K562 (cell line): ENCODE measurements at regions not wholly inside any gene's neighbourhood (a gene's known extent, or its start where the extent isn't known, plus 50 kb on each side); places are given as distances from the start of the nearest gene placed in this dataset.

Experiments
- ATAC-seq: fragments of 200-7000 bp; cut with Tn5 transposase; 3 replicates; pipeline ENCODE4 v1.9.1; 2020; ENCODE audit warnings: moderate library complexity
- BruUV-seq: library from RNA; stranded (reverse); fragments of 400-500 nt; replicated peaks from 2 replicates; lab custom pipeline; 2021; lab: Mats Ljungman, UMichigan
- CTCF ChIA-PET: fragments of 300-600 bp; formaldehyde crosslinking; extraction: SDS; loops from one replicate; lab custom pipeline; 2021; ENCODE audit warnings: low intra/inter-chr PET ratio; lab: Yijun Ruan, JAX
- POLR2A ChIA-PET: fragments of 300-600, 350-650 bp; sonication (Branson Sonifier 250); formaldehyde crosslinking; extraction: SDS; loops from one replicate; lab custom pipeline; 2021; ENCODE audit warnings: antibody characterized with exemption, inconsistent platforms; lab: Yijun Ruan, JAX
- DNase-seq, 4 experiments: peaks; one replicate each; pipeline versions ENCODE4 v3.0.0 to v3.0.0-alpha.2; 2011 to 2018; ENCODE audit warnings: low spot score in 3 of 4, mixed read lengths in 3 of 4; ENCODE audit errors: extremely low read depth in 1 of 4
- FAIRE-seq: peaks from 2 replicates; lab custom pipeline; 2011; peaks lifted over from hg19 to GRCh38; lab: Jason Lieb, UNC
- H2AFZ ChIP-seq: 2 replicates; pipeline ENCODE4 v1.6.0; 2011; ENCODE audit warnings: low read depth, low read length, control low read depth, inconsistent platforms
- H3K27ac ChIP-seq: fragments of 200-600 bp; 3 replicates; pipeline ENCODE4 v1.8.0; 2011; ENCODE audit warnings: low read depth, mild to moderate bottlenecking, control low read depth, inconsistent platforms, low read length, moderate library complexity, mixed read lengths; ENCODE audit errors: extremely low read depth
- H3K27me3 ChIP-seq, 2 experiments: fragments of 300-600 bp in 1 of 2; 2 replicates in 1 of 2; 3 replicates in 1 of 2; pipeline versions ENCODE4 v1.6.0 to v1.8.0; 2011; ENCODE audit warnings: inconsistent platforms in 2 of 2, low read length in 2 of 2, mild to moderate bottlenecking in 1 of 2, mixed read lengths in 1 of 2, moderate library complexity in 1 of 2; ENCODE audit not compliant: control insufficient read depth in 2 of 2, insufficient read depth in 2 of 2
- H3K36me3 ChIP-seq: fragments of 300-600 bp; 3 replicates; pipeline ENCODE4 v1.8.0; 2011; ENCODE audit warnings: mild to moderate bottlenecking, low read length, inconsistent platforms; ENCODE audit not compliant: control insufficient read depth, insufficient read depth
- H3K4me1 ChIP-seq, 2 experiments: fragments of 200-600 bp in 1 of 2; replicated peaks in 1 of 2; 2 replicates in 1 of 2; 3 replicates in 1 of 2; pipeline versions ENCODE4 v1.5.1 to v1.8.0; 2011; ENCODE audit warnings: inconsistent platforms in 2 of 2, low read length in 2 of 2, mild to moderate bottlenecking in 1 of 2, mixed read lengths in 1 of 2, moderate library complexity in 1 of 2; ENCODE audit not compliant: control insufficient read depth in 2 of 2, insufficient read depth in 2 of 2
- H3K4me2 ChIP-seq: 2 replicates; pipeline ENCODE4 v1.6.1; 2011; ENCODE audit warnings: low read length, control low read depth, inconsistent platforms, mixed read lengths; ENCODE audit not compliant: insufficient read depth
- H3K4me3 ChIP-seq: fragments of 200-600 bp; sonication (generic), shearing (Covaris generic); 2 replicates; pipeline ENCODE4 v1.5.1; 2016; ENCODE audit warnings: control low read depth, inconsistent platforms
- H3K79me2 ChIP-seq: fragments of 200-600 bp; 3 replicates; pipeline ENCODE4 v1.8.0; 2011; ENCODE audit warnings: low read length, inconsistent platforms; ENCODE audit not compliant: control insufficient read depth, insufficient read depth
- H3K9ac ChIP-seq, 2 experiments: 2 replicates each; pipeline versions ENCODE4 v1.6.0 to v1.6.1; 2011; ENCODE audit warnings: low read depth in 2 of 2, low read length in 2 of 2, control low read depth in 1 of 2, inconsistent platforms in 1 of 2, mild to moderate bottlenecking in 1 of 2, mixed read lengths in 1 of 2; ENCODE audit not compliant: insufficient read depth in 1 of 2
- H3K9me1 ChIP-seq: one replicate; pipeline ENCODE4 v1.6.0; 2011; ENCODE audit warnings: inconsistent platforms, mild to moderate bottlenecking, low read length, moderate library complexity; ENCODE audit not compliant: control insufficient read depth, insufficient read depth
- H3K9me3 ChIP-seq: replicated peaks from 2 replicates; pipeline ENCODE4 v1.5.1; 2011; ENCODE audit warnings: low read depth, low read length, inconsistent platforms; ENCODE audit not compliant: control insufficient read depth, insufficient read depth
- H4K20me1 ChIP-seq: replicated peaks from 2 replicates; pipeline ENCODE4 v1.6.1; 2011; ENCODE audit warnings: low read length, inconsistent platforms, mixed read lengths; ENCODE audit not compliant: control insufficient read depth, insufficient read depth
- SIN3A ChIP-seq, 2 experiments: fragments of 150-350 bp in 1 of 2; IDR thresholded peaks; 2 replicates each; pipeline ENCODE4 v1.6.1; 2011 to 2016; ENCODE audit warnings: borderline replicate concordance in 2 of 2, low read depth in 2 of 2, low read length in 2 of 2, mild to moderate bottlenecking in 2 of 2, moderate library complexity in 2 of 2; ENCODE audit not compliant: control insufficient read depth in 1 of 2
- SIN3B ChIP-seq: fragments of 450-650 bp; IDR thresholded peaks from 2 replicates; pipeline ENCODE4 v1.6.1; 2017; ENCODE audit warnings: low read depth, mild to moderate bottlenecking, moderate library complexity
- THRB ChIP-seq: fragments of 450-650 bp; formaldehyde crosslinking; conservative IDR thresholded peaks from 2 replicates; pipeline ENCODE4 v1.4.0; 2022; ENCODE audit warnings: mild to moderate bottlenecking, missing genetic modification characterization
- ZNF197 ChIP-seq: fragments of 200-800 bp; sonication (Bioruptor generic); IDR thresholded peaks from 2 replicates; pipeline ENCODE4 v1.6.1; 2016; ENCODE audit warnings: low read depth, missing genetic modification characterization, missing compliant biosample characterization
- ZNF3 ChIP-seq: fragments of 250-450 bp; sonication (Bioruptor Pico); IDR thresholded peaks from 2 replicates; pipeline ENCODE4 v1.5.0; 2021; ENCODE audit warnings: mild to moderate bottlenecking, moderate library complexity
- WGBS: fragments of 100-300 bp; shearing (Covaris generic); methylation state at CpG from one replicate; pipeline ENCODE4 v1.1.6; 2016; ENCODE audit warnings: low coverage, mixed read lengths; ENCODE audit not compliant: insufficient coverage; ENCODE audit errors: missing lambda C conversion rate; 5-methylcytosine and 5-hydroxymethylcytosine counted together
- in situ Hi-C: fragments of 300-500 bp; cut with MboI; formaldehyde crosslinking; loops from 4 replicates; pipeline ENCODE4 v1.15.0; 2018; ENCODE audit warnings: inconsistent platforms, mixed read lengths
- intact Hi-C: fragments of 100-400 bp; cut with micrococcal nuclease; formaldehyde crosslinking; loops from 2 replicates; pipeline ENCODE4 v1.14.2; 2022
- TF ChIP-seq, protein P1 (sequence below): fragments of 200-800 bp; sonication (Bioruptor generic); IDR thresholded peaks from 2 replicates; pipeline ENCODE4 v1.6.1; 2017; ENCODE audit warnings: missing genetic modification characterization, missing compliant biosample characterization

GRCh38 chr10:3714967-3715366 lies 70.0 kb downstream of the KLF6 start:
- ATAC-seq, result no peak
- Histone ChIP-seq H3K9me1 (no peaks in the 10 kb centered on the region), H2AFZ (no peak overlapping the region), H3K4me3 (no peak overlapping the region), H3K9me3 (no peaks in the 10 kb centered on the region), H3K79me2 (no peaks in the 10 kb centered on the region), H3K9ac (no peak overlapping the region), H3K4me2 (no peak overlapping the region), H3K27me3 (peaks cover 2 to 35% of the 10 kb centered on the region in 2 experiments; a peak in 3 of 5 replicates), H3K4me1 (peaks cover 0 to 3% of the 10 kb centered on the region in 2 experiments; a peak in 1 of 5 replicates), H4K20me1 (no peaks in the 10 kb centered on the region), H3K36me3 (no peaks in the 10 kb centered on the region), H3K27ac (no peak overlapping the region)
- WGBS, result 52% methylated on average over 2 of the region's 2 CpGs
- no peak for FAIRE-seq
- ChIA-PET POLR2A (interaction anchor here (0.6 kb wide), 1 partner anchor 185 kb away, joined by 3 read pairs; no protein-coding TSS in a partner anchor), CTCF (no interaction called here)
- in situ Hi-C loops, result no loop called here
- no peak for DNase-seq
- intact Hi-C loops, result no loop called here
- no peak for TF ChIP-seq SIN3A (IDR thresholded peaks at IDR 0.05; ENCODE audit: borderline replicate concordance in 2 of 2, control insufficient read depth in 1 of 2, low read depth in 2 of 2, low read length in 2 of 2)
- no peak for TF ChIP-seq SIN3B
- no peak for TF ChIP-seq ZNF3 (CRISPR knock-in tag)
- TF ChIP-seq ZNF197, result no peak
- TF ChIP-seq, protein P1, sequence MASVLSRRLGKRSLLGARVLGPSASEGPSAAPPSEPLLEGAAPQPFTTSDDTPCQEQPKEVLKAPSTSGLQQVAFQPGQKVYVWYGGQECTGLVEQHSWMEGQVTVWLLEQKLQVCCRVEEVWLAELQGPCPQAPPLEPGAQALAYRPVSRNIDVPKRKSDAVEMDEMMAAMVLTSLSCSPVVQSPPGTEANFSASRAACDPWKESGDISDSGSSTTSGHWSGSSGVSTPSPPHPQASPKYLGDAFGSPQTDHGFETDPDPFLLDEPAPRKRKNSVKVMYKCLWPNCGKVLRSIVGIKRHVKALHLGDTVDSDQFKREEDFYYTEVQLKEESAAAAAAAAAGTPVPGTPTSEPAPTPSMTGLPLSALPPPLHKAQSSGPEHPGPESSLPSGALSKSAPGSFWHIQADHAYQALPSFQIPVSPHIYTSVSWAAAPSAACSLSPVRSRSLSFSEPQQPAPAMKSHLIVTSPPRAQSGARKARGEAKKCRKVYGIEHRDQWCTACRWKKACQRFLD (CRISPR knock-in tag), result no peak
- no peak for TF ChIP-seq THRB (CRISPR knock-in tag)
- no TSS peak for BruUV-seq
